ENCODE measurements at regions not wholly inside any gene's neighbourhood (a gene's known extent, or its start where the extent isn't known, plus 50 kb on each side); places are given as distances from the start of the nearest gene placed in this dataset.

- FAIRE-seq (no peak), DNase-seq (ENCODE audit: low spot score in 2 of 2) (no peak)
Measured at GRCh38 chr4:141571793-141572192, 64.6 kb upstream of the IL15 start.

- no peak for FAIRE-seq
Measured at GRCh38 chr4:141573678-141574077, 62.7 kb upstream of the IL15 start.

GRCh38 chr4:141575884-141576283, 60.5 kb upstream of the IL15 start:
- DNase-seq (ENCODE audit: low spot score in 2 of 2) (no peak), FAIRE-seq (no peak)

More at GRCh38 chr4:141573678-141574077, 62.7 kb upstream of the IL15 start:
- no peak for DNase-seq (ENCODE audit: low spot score in 2 of 2)

GRCh38 chr4:141576585-141577110, 59.7 kb upstream of the IL15 start:
- DNase-seq (ENCODE audit: low spot score in 2 of 2) (no peak), FAIRE-seq (no peak)

GRCh38 chr4:141578451-141578850, 57.9 kb upstream of the IL15 start:
- FAIRE-seq, result no peak

GRCh38 chr4:141580523-141580922, 55.9 kb upstream of the IL15 start:
- DNase-seq (ENCODE audit: low spot score in 2 of 2) (no peak), FAIRE-seq (no peak)

More at GRCh38 chr4:141578451-141578850, 57.9 kb upstream of the IL15 start:
- no peak for DNase-seq (ENCODE audit: low spot score in 2 of 2)
